NCI-H69 (cell line): ENCODE measurements at regions not wholly inside any gene's neighbourhood (a gene's known extent, or its start where the extent isn't known, plus 50 kb on each side); places are given as distances from the start of the nearest gene placed in this dataset.
"Not testable (repeated sequence)": the region's sequence is repeated elsewhere in the genome, so short reads cannot be mapped to it uniquely, and the experiment has no call there.

Source experiments
- DNase-seq: peaks from one replicate; lab custom pipeline; 2025; lab: John Stamatoyannopoulos, UW

GRCh38 chr6:100093405-100093804 is 99.4 kb upstream of the MCHR2 start:
- DNase-seq, result no peak

GRCh38 chr6:100088009-100088408 is 94.0 kb upstream of the MCHR2 start:
- DNase-seq, result peak; percentile 25

- DNase-seq, result no peak
Observed at GRCh38 chr6:100084991-100085364, 91.0 kb upstream of the MCHR2 start.

- no peak for DNase-seq
Observed at GRCh38 chr6:100084316-100084990, 90.4 kb upstream of the MCHR2 start.

GRCh38 chr6:100078509-100078908 is 84.5 kb upstream of the MCHR2 start:
- DNase-seq, result peak; percentile 49

GRCh38 chr6:100065348-100065747 is 71.3 kb upstream of the MCHR2 start:
- DNase-seq, result no peak

GRCh38 chr6:100062621-100063020 is 68.6 kb upstream of the MCHR2 start:
- peak; percentile 41 for DNase-seq

GRCh38 chr6:100057941-100058340 is 63.9 kb upstream of the MCHR2 start:
- no peak for DNase-seq

GRCh38 chr6:100050550-100050949 is 56.5 kb upstream of the MCHR2 start:
- no peak for DNase-seq

GRCh38 chr6:100043961-100044360 is 49.9 kb upstream of the MCHR2 start:
- DNase-seq, result not testable (repeated sequence)
